ENCODE measurements at regions not wholly inside any gene's neighbourhood (a gene's known extent, or its start where the extent isn't known, plus 50 kb on each side); places are given as distances from the start of the nearest gene placed in this dataset.
"Not testable (repeated sequence)": the region's sequence is repeated elsewhere in the genome, so short reads cannot be mapped to it uniquely, and the experiment has no call there.

DNA sequence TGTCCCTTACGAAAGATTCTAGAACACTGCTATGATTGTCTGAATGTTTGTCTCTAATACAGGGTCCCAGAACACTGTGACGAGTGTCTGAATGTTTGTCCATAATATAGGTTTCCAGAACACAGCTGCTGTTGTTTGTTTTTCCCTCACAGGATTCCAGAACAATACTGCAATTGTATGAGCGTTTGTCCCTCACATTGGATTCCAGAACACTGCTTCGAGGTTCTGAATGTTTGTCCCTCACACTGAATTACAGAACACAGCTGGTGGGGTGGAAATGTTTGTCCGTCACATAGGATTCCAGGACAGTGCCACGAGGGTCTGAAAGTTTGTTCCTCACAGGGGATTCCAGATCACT is 199.0 kb downstream of the FOXD4L6 start:
- H4K20me1 ChIP-seq (ENCODE audit: insufficient read depth, low read length); H3K79me2 ChIP-seq (ENCODE audit: insufficient read depth, low read length); H2AFZ ChIP-seq (ENCODE audit: insufficient read depth, low read depth, low read length, poor library complexity, severe bottlenecking); H3K27ac ChIP-seq (ENCODE audit: low read depth in 1 of 2, low read length in 2 of 2); H3K27me3 ChIP-seq (ENCODE audit: control insufficient read depth in 2 of 2, insufficient read depth in 2 of 2, low read length in 2 of 2); H3K4me3 Mint-ChIP-seq; H3K4me2 ChIP-seq (replicated peaks; ENCODE audit: extremely low read depth, low read length, poor library complexity, severe bottlenecking); H3K4me1 ChIP-seq (ENCODE audit: control insufficient read depth in 1 of 2, insufficient read depth in 2 of 2, low read length in 2 of 2); H3K27ac Mint-ChIP-seq; H3K36me3 ChIP-seq (replicated peaks in 1 of 2; ENCODE audit: control insufficient read depth in 1 of 2, insufficient read depth in 2 of 2, low read length in 2 of 2); H3K9ac ChIP-seq (ENCODE audit: insufficient read depth, low read length, poor library complexity, severe bottlenecking); H3K4me1 Mint-ChIP-seq; H3K27me3 Mint-ChIP-seq (ENCODE audit: low read depth in 3 of 3); intact Hi-C loops (cut with micrococcal nuclease); H3K36me3 Mint-ChIP-seq; DNase-seq; H3K4me3 ChIP-seq (replicated peaks in 1 of 3; ENCODE audit: low read depth in 2 of 3, low read length in 3 of 3): not testable (repeated sequence)
- peaks cover 46 to 80% of the 10 kb centered on the region in 2 donors for H3K9me3 ChIP-seq (replicated peaks in 1 of 2; ENCODE audit: control insufficient read depth in 1 of 2, insufficient read depth in 1 of 2, low read length in 2 of 2)
- 75% methylated on average over 2 of the region's 6 CpGs for WGBS (ENCODE audit: insufficient coverage)
- peaks cover 31 to 76% (median 69%) of the 10 kb centered on the region in 7 donors for H3K9me3 Mint-ChIP-seq

DNA sequence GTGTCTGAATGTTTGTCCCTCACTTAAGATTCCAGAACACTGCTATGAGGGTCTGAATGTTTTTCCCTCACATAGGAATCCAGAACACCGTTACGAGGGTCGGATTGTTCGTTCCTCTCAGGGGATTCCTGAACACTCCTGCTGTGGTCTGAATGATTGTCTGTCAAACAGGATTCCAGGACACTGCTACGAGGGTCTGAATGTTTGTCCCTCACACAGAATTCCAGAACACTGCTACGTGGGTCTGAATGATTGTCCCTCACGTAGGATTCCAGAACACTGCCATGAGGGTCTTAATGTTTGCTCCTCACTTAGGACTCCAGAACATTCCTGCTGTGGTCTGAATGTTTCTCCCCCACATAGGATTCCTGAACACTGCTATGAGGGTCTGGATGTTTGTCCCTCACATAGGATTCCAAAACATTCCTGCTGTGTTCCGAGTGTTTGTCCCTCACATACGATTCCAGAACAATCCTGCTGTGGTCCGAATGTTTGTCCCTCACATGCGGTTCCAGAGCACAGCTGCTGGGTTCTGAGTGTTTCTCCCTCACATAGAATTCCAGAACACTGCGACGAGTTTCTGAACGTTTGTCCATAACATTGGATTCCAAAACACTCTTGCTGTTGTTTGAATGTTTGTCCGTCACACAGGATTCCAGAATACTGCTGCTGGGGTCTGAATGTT is 199.5 kb downstream of the FOXD4L6 start:
- no peak overlapping the region for H3K4me3 ChIP-seq (replicated peaks in 1 of 3; ENCODE audit: low read depth in 2 of 3, low read length in 3 of 3)
- intact Hi-C loops (cut with micrococcal nuclease), result no loop called here
- H3K9me3 Mint-ChIP-seq, result peaks cover 31 to 81% (median 74%) of the 10 kb centered on the region in 7 donors

More for the DNA sequence above, 199.5 kb downstream of the FOXD4L6 start:
- H3K4me1 ChIP-seq (ENCODE audit: control insufficient read depth in 1 of 2, insufficient read depth in 2 of 2, low read length in 2 of 2), result no peaks in the 10 kb centered on the region
- no peak overlapping the region for H3K9ac ChIP-seq (ENCODE audit: insufficient read depth, low read length, poor library complexity, severe bottlenecking)
- peaks cover 43 to 80% of the 10 kb centered on the region in 2 donors for H3K9me3 ChIP-seq (replicated peaks in 1 of 2; ENCODE audit: control insufficient read depth in 1 of 2, insufficient read depth in 1 of 2, low read length in 2 of 2)
- no peaks in the 10 kb centered on the region for H3K27me3 Mint-ChIP-seq (ENCODE audit: low read depth in 3 of 3)
- H3K27ac Mint-ChIP-seq, result no peak overlapping the region
- no peaks in the 10 kb centered on the region for H3K36me3 ChIP-seq (replicated peaks in 1 of 2; ENCODE audit: control insufficient read depth in 1 of 2, insufficient read depth in 2 of 2, low read length in 2 of 2)
- no peaks in the 10 kb centered on the region for H3K27me3 ChIP-seq (ENCODE audit: control insufficient read depth in 2 of 2, insufficient read depth in 2 of 2, low read length in 2 of 2)
- H3K4me3 Mint-ChIP-seq, result no peak overlapping the region
- no peaks in the 10 kb centered on the region for H3K79me2 ChIP-seq (ENCODE audit: insufficient read depth, low read length)
- no peaks in the 10 kb centered on the region for H4K20me1 ChIP-seq (ENCODE audit: insufficient read depth, low read length)
- H3K4me2 ChIP-seq (replicated peaks; ENCODE audit: extremely low read depth, low read length, poor library complexity, severe bottlenecking), result no peak overlapping the region
- no peak for DNase-seq
- TF ChIP-seq, protein P1, sequence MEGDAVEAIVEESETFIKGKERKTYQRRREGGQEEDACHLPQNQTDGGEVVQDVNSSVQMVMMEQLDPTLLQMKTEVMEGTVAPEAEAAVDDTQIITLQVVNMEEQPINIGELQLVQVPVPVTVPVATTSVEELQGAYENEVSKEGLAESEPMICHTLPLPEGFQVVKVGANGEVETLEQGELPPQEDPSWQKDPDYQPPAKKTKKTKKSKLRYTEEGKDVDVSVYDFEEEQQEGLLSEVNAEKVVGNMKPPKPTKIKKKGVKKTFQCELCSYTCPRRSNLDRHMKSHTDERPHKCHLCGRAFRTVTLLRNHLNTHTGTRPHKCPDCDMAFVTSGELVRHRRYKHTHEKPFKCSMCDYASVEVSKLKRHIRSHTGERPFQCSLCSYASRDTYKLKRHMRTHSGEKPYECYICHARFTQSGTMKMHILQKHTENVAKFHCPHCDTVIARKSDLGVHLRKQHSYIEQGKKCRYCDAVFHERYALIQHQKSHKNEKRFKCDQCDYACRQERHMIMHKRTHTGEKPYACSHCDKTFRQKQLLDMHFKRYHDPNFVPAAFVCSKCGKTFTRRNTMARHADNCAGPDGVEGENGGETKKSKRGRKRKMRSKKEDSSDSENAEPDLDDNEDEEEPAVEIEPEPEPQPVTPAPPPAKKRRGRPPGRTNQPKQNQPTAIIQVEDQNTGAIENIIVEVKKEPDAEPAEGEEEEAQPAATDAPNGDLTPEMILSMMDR (IDR thresholded peaks at IDR 0.05), result no peak
- no peak overlapping the region for H2AFZ ChIP-seq (ENCODE audit: insufficient read depth, low read depth, low read length, poor library complexity, severe bottlenecking)
- no peaks in the 10 kb centered on the region for H3K4me1 Mint-ChIP-seq
- WGBS (ENCODE audit: insufficient coverage), result 76% methylated on average over 15 of the region's 15 CpGs
- H3K36me3 Mint-ChIP-seq, result no peaks in the 10 kb centered on the region
- H3K27ac ChIP-seq (ENCODE audit: low read depth in 1 of 2, low read length in 2 of 2), result no peak overlapping the region
